ENCODE measurements at regions not wholly inside any gene's neighbourhood (a gene's known extent, or its start where the extent isn't known, plus 50 kb on each side); places are given as distances from the start of the nearest gene placed in this dataset.
"Not testable (repeated sequence)": the region's sequence is repeated elsewhere in the genome, so short reads cannot be mapped to it uniquely, and the experiment has no call there.

GRCh38 chr9:119736491-119737454 lies 367.5 kb upstream of the BRINP1 start:
- no peak for DNase-seq

DNA sequence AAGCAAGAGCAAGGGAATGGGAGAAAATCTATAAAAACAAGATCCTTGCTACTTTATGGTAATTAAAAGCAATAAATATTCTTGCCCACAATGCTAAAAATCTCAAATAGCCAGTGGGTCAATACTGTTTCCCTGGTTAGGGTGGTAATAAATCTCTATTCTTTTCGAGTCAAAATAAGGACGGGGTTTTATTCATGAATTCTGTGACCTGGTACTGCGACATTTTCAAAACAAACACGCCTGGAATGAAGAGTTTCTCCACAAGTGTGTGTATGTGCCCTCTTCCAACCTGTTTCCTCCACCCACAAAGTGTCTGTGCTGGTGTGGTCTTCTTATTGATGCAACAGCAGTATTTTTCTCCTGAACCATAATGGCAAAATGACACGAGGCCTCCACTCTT lies 358.8 kb upstream of the BRINP1 start:
- no peak for DNase-seq

- DNase-seq, result no peak
Measured at GRCh38 chr9:119726035-119726434, 356.8 kb upstream of the BRINP1 start.

DNA sequence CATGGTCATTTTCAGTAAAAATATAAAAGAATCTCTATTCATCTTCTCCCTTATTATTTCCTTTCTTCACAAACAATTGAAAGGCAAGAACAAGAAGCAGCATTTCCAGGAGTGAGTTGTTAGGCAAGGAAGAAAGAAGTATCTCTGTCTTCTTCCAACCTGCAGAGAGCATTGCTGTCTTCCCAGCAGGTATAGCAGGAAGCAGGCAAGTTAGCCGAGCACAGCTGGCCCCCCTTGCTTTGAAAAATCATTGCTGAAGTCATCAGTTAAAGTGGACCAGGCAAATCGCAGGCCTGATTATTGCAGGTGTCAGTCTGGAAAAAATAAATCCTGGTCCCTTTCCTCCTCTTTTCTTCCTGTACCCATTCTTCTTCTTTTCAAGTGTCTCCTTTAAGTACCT lies 353.1 kb upstream of the BRINP1 start:
- no peak for DNase-seq

DNA sequence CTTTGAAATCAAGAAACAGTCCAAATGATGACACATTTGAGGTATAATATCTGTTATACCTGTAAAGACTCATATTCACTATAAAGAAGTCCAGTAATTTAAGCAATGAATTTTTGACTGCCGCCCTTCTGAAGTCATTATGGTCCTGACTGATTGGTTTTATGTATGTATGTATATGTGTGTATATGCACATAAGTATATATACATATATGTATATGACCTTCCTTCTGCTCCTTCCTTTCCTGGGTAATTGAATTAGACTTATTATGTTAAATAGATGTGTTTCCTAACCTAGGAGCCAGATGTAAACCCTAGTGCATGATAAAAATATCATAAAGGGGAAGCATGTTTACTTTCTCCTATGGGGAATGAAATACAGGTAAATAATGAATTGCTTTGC lies 343.1 kb upstream of the BRINP1 start:
- DNase-seq, result no peak

- DNase-seq, result no peak
Measured at GRCh38 chr9:119709431-119709830, 340.2 kb upstream of the BRINP1 start.

GRCh38 chr9:119707228-119707845 lies 338.1 kb upstream of the BRINP1 start:
- DNase-seq, result no peak

DNA sequence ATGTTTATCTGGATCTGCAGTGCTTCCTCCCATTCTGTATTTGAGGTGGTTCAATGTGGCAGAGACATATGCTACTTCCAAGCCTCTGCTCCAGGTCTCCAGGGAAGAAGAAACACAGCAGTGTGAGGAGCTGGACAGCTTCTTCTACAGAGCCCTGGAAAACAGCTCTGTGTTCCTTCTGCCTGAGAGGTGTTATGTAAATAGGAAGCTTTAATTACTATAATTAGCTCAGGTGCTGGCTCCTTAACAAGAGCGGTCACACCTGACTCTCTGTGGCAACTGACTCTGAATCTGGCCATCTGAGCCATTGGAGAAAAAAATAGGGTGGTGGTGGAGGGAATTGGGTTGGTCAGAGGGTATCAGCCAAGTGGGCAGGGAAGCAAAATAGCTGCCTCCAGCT lies 332.4 kb upstream of the BRINP1 start:
- DNase-seq, result no peak

- no peak for DNase-seq
Measured at GRCh38 chr9:119698535-119698934, 329.3 kb upstream of the BRINP1 start.

- no peak for DNase-seq
Measured at GRCh38 chr9:119697996-119698395, 328.8 kb upstream of the BRINP1 start.

DNA sequence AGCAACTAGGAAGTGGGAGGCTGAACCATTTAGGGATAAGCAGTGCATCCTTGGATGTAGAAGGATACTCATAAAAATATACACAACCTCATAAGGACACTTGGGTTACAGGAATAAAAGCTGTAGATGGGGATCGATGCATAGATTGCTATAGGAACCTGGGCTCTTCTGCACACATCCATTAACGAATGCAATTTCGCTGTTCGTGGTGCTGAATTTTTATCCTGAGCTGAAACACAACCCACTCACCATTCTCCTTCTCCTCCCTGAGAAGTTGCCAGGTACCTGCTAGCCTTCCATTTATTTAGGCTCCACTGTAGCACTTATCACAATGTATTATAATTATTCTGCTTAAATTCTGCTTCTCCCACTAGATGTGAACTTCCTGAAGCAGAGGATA lies 320.6 kb upstream of the BRINP1 start:
- peak; percentile 5 for DNase-seq

GRCh38 chr9:119688547-119688946 lies 319.3 kb upstream of the BRINP1 start:
- DNase-seq, result no peak

DNA sequence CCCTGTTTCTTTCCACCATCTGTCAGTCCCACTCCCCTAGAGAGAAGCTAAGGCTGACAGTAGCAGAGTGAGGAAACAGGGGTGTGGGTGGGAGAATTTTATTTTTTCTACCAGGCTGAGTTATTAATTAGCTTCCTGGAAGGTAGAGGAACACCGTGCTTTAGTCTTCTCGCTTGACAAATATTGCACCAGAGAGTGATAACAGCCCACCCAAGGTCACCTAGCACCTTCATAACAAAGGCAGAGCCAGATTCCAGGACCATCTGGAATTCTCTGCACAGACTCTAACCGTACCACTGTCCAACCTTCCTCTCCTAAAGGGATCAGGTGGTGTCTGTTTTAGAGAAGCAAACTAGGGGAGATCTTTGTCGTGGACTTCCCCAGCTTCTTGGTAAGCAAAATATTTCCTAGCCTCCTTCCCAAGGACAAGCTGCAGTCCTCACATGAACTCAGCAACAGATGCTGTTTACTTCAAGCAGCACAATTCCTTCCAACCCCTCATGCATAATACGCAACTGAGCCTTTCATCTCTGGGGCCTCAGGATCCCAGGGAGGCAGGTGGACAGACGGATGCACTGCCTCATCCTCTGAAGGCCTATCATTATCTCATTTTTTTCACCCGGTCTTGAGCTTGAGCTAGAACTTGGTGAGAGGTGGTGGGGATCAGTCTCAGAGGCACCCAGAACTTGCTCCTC lies 308.7 kb upstream of the BRINP1 start:
- no peak for DNase-seq

- no peak for DNase-seq
Measured at GRCh38 chr9:119675951-119676350, 306.7 kb upstream of the BRINP1 start.

GRCh38 chr9:119672763-119673162 lies 303.5 kb upstream of the BRINP1 start:
- not testable (repeated sequence) for DNase-seq

DNA sequence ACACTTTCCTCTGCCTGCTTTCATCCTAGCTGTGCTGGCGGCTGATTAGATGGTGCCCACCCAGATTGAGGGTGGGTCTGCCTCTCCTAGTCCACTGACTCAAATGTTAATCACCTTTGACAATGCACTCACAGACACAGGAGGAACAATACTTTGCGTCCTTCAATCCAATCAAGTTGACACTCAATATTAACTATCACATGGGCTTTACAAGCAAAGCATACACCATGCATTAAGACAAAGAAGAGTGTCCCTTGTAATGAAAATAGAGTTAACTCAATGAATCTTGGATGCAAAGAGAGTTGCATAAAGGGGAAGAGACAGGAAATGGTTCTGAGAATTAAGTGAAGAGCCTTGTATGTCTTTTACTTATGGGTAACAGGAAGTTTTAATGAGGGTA lies 298.7 kb upstream of the BRINP1 start:
- DNase-seq, result no peak

- DNase-seq, result no peak
Measured at GRCh38 chr9:119667163-119667562, 297.9 kb upstream of the BRINP1 start.

GRCh38 chr9:119662329-119662728 lies 293.1 kb upstream of the BRINP1 start:
- DNase-seq, result no peak

DNA sequence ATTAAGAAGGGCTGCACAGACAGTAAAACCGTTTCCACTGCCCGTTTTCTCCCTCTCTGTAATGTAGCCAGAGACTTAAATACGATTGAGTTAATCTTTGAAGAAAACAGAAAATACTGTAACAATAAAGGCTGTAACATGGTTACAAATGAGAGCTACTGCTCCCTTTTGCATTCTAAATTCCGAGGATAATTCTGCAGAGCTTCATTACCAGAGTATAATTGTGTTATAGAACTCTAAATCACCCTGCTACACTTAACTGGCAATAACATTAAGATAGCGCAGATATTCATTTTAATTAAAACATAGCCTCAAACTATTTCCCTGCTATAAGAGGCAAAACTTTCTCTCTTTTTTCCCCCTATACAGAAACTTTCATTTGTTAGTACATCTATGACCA lies 283.7 kb upstream of the BRINP1 start:
- DNase-seq, result no peak

- no peak for DNase-seq
Measured at GRCh38 chr9:119649205-119649604, 280.0 kb upstream of the BRINP1 start.

DNA sequence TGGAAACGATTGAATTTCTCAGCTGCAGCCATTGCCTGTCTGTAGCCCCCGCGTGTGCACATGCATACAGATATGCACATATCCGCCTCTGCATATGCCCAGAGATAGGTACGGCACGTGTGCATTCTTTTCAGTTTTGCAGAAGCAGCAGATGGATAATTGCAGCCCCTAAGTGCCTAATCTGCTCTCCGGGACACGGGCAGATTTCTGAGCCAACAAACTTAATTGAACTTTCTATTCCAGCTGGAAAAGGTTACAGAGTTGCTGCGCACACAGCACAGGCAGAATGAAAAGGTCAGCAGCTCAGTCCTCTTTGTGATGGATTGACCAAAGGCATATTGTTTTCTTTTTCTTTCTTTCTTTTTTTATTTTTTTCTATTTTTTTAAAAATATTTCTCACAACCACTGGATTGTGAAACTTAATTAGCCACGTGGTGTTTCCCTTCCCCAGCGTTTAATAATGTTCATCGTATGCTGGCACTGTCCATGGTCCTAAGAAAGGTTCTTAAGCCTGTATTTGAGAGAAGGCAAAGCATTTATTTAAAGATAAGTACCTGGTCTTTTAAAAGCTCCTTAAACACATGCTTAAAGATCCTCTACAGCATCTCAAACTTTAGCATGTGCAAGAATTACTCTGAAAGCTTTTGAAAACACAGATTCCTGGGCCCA lies 270.2 kb upstream of the BRINP1 start:
- peak; percentile 23 for DNase-seq

- DNase-seq, result no peak
Measured at GRCh38 chr9:119634006-119634405, 264.8 kb upstream of the BRINP1 start.

DNA sequence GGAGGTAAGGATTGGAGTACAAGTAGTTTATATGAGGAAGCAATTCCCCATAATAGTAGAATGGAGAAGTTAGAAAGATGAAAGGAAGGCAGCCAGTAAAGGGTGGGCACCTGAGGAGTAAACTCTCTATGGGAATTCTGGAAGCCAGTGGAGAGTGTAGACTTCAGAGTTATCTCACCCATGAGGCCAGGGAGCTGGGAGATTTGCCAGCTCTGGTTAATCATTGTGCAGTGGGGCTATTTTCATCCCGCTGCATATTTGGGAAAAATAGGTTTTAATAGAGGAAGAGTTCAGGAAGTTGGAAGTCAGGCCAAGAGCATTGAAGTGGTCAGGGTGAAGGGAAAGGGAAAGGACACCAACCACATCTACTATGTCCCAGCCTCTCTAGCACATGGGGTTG lies 242.3 kb upstream of the BRINP1 start:
- no peak for DNase-seq

Data from hematopoietic multipotent progenitor cell treated with erythropoietin and hydrocortisone succinate and interleukin-3 and kit ligand, for 6 days (in vitro differentiated cells).